ENCODE measurements at regions not wholly inside any gene's neighbourhood (a gene's known extent, or its start where the extent isn't known, plus 50 kb on each side); places are given as distances from the start of the nearest gene placed in this dataset.

GRCh38 chr20:3352202-3352601 lies 55.3 kb downstream of the DNAAF9 start:
- TF ChIP-seq CTCF (IDR thresholded peaks at IDR 0.05), result no peak
- TF ChIP-seq POLR2A (IDR thresholded peaks at IDR 0.05), result no peak
